ENCODE measurements at regions not wholly inside any gene's neighbourhood (a gene's known extent, or its start where the extent isn't known, plus 50 kb on each side); places are given as distances from the start of the nearest gene placed in this dataset.

DNA sequence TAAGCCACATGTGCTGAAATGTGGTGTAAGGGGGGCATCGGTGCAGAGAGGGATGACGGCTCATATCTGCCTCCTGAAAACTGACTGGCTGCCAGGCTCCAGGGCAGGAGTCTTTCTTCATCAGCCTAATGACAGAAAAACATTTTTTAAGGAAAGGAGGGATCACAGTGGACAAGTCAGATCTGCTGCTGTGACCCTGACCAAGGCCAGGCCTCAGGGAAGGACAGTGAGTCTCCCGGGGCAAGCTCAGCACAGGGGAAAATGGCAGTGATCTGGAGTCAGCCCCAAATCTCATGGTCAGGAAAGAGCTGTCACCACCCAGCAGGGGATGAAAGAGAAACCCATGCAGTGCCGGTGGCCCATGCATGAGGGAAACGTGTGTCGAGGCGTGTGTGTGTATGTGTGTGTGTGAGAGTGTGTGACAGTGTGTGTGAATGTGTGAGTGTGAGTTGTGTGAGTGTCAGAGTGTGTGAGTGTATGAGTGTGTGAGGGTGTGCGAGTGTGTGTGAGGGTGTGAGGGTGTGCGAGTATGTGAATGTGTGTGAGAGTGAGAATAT is 134.5 kb downstream of the INHBB start (continued):
- TF ChIP-seq, protein P1, sequence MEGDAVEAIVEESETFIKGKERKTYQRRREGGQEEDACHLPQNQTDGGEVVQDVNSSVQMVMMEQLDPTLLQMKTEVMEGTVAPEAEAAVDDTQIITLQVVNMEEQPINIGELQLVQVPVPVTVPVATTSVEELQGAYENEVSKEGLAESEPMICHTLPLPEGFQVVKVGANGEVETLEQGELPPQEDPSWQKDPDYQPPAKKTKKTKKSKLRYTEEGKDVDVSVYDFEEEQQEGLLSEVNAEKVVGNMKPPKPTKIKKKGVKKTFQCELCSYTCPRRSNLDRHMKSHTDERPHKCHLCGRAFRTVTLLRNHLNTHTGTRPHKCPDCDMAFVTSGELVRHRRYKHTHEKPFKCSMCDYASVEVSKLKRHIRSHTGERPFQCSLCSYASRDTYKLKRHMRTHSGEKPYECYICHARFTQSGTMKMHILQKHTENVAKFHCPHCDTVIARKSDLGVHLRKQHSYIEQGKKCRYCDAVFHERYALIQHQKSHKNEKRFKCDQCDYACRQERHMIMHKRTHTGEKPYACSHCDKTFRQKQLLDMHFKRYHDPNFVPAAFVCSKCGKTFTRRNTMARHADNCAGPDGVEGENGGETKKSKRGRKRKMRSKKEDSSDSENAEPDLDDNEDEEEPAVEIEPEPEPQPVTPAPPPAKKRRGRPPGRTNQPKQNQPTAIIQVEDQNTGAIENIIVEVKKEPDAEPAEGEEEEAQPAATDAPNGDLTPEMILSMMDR (conservative IDR thresholded peaks at IDR 0.05; ENCODE audit: low read depth in 2 of 2), result no peak
- TF ChIP-seq, protein P2, sequence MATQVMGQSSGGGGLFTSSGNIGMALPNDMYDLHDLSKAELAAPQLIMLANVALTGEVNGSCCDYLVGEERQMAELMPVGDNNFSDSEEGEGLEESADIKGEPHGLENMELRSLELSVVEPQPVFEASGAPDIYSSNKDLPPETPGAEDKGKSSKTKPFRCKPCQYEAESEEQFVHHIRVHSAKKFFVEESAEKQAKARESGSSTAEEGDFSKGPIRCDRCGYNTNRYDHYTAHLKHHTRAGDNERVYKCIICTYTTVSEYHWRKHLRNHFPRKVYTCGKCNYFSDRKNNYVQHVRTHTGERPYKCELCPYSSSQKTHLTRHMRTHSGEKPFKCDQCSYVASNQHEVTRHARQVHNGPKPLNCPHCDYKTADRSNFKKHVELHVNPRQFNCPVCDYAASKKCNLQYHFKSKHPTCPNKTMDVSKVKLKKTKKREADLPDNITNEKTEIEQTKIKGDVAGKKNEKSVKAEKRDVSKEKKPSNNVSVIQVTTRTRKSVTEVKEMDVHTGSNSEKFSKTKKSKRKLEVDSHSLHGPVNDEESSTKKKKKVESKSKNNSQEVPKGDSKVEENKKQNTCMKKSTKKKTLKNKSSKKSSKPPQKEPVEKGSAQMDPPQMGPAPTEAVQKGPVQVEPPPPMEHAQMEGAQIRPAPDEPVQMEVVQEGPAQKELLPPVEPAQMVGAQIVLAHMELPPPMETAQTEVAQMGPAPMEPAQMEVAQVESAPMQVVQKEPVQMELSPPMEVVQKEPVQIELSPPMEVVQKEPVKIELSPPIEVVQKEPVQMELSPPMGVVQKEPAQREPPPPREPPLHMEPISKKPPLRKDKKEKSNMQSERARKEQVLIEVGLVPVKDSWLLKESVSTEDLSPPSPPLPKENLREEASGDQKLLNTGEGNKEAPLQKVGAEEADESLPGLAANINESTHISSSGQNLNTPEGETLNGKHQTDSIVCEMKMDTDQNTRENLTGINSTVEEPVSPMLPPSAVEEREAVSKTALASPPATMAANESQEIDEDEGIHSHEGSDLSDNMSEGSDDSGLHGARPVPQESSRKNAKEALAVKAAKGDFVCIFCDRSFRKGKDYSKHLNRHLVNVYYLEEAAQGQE (IDR thresholded peaks at IDR 0.05; ENCODE audit: unreplicated experiment), result no peak
- TF ChIP-seq ZNF114 (CRISPR knock-in tag; IDR thresholded peaks at IDR 0.05) (no peak), EZH2phosphoT487 (IDR thresholded peaks at IDR 0.05; ENCODE audit: unreplicated experiment) (no peak), STAT1 (IDR thresholded peaks at IDR 0.05; ENCODE audit: unreplicated experiment) (no peak), POLR2AphosphoS5 (IDR thresholded peaks at IDR 0.05; ENCODE audit: low read depth) (no peak)

DNA sequence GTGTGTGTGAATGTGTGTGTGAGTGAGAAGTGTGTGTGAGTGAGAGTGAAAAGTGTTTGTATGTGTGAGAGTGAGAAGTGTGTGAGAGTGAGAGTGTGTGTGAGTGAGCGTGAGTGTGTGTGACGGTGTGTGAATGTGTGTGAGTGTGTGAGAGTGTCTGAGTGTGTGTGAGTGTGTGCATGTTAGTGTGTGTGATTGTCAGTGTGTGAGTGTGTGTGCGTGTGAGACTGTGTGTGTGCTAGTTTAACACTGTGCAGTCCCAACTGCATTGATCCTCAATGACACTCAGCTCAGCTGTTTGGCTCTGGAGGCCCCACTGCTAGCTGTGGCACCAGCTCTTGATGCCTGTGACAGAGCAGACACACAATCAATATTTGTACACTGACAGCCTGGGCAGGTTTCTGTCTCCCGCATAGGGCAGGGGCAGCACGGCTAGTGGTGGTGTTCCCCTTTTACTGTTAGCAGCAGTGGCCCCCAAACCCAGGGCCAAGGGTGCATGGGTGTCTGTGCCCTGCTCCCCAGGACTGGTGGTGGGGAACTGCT is 135.0 kb downstream of the INHBB start:
- Histone ChIP-seq H3K4me3 (no peak overlapping the region), H3K9me2 (ENCODE audit: insufficient read depth) (no peaks in the 10 kb centered on the region), H3K79me2 (replicated peaks; ENCODE audit: insufficient read depth) (no peaks in the 10 kb centered on the region), H3K4me2 (no peak overlapping the region), H3K4me1 (ENCODE audit: insufficient read depth) (no peaks in the 10 kb centered on the region), H3F3A (replicated peaks; ENCODE audit: low read depth) (no peaks in the 10 kb centered on the region), H3K27ac (ENCODE audit: low read depth) (no peak overlapping the region), H2AFZ (no peak overlapping the region), H3K27me3 (ENCODE audit: insufficient read depth) (no peaks in the 10 kb centered on the region), H4K20me1 (replicated peaks; ENCODE audit: insufficient read depth) (no peaks in the 10 kb centered on the region), H3K36me3 (ENCODE audit: insufficient read depth) (no peaks in the 10 kb centered on the region)
- no peaks in the 10 kb centered on the region; the same call in 2 of the 3 replicates for H3K4me1 Mint-ChIP-seq
- ATAC-seq (no peak), DNase-seq (ENCODE audit: low spot score) (no peak)
- H3K4me3 Mint-ChIP-seq, result no peak overlapping the region
- H3K9me3 Mint-ChIP-seq, result no peaks in the 10 kb centered on the region
- H3K27me3 Mint-ChIP-seq (ENCODE audit: insufficient read depth, low read depth, poor library complexity), result peaks cover 18% of the 10 kb centered on the region
- H3K36me3 Mint-ChIP-seq (ENCODE audit: low read depth), result no peaks in the 10 kb centered on the region; the same call in 2 of the 3 replicates
- no peak overlapping the region for H3K27ac Mint-ChIP-seq
- no peak for TF ChIP-seq CREB1 (CRISPR knock-in tag; IDR thresholded peaks at IDR 0.05; ENCODE audit: low read depth)
- TF ChIP-seq, protein P3, sequence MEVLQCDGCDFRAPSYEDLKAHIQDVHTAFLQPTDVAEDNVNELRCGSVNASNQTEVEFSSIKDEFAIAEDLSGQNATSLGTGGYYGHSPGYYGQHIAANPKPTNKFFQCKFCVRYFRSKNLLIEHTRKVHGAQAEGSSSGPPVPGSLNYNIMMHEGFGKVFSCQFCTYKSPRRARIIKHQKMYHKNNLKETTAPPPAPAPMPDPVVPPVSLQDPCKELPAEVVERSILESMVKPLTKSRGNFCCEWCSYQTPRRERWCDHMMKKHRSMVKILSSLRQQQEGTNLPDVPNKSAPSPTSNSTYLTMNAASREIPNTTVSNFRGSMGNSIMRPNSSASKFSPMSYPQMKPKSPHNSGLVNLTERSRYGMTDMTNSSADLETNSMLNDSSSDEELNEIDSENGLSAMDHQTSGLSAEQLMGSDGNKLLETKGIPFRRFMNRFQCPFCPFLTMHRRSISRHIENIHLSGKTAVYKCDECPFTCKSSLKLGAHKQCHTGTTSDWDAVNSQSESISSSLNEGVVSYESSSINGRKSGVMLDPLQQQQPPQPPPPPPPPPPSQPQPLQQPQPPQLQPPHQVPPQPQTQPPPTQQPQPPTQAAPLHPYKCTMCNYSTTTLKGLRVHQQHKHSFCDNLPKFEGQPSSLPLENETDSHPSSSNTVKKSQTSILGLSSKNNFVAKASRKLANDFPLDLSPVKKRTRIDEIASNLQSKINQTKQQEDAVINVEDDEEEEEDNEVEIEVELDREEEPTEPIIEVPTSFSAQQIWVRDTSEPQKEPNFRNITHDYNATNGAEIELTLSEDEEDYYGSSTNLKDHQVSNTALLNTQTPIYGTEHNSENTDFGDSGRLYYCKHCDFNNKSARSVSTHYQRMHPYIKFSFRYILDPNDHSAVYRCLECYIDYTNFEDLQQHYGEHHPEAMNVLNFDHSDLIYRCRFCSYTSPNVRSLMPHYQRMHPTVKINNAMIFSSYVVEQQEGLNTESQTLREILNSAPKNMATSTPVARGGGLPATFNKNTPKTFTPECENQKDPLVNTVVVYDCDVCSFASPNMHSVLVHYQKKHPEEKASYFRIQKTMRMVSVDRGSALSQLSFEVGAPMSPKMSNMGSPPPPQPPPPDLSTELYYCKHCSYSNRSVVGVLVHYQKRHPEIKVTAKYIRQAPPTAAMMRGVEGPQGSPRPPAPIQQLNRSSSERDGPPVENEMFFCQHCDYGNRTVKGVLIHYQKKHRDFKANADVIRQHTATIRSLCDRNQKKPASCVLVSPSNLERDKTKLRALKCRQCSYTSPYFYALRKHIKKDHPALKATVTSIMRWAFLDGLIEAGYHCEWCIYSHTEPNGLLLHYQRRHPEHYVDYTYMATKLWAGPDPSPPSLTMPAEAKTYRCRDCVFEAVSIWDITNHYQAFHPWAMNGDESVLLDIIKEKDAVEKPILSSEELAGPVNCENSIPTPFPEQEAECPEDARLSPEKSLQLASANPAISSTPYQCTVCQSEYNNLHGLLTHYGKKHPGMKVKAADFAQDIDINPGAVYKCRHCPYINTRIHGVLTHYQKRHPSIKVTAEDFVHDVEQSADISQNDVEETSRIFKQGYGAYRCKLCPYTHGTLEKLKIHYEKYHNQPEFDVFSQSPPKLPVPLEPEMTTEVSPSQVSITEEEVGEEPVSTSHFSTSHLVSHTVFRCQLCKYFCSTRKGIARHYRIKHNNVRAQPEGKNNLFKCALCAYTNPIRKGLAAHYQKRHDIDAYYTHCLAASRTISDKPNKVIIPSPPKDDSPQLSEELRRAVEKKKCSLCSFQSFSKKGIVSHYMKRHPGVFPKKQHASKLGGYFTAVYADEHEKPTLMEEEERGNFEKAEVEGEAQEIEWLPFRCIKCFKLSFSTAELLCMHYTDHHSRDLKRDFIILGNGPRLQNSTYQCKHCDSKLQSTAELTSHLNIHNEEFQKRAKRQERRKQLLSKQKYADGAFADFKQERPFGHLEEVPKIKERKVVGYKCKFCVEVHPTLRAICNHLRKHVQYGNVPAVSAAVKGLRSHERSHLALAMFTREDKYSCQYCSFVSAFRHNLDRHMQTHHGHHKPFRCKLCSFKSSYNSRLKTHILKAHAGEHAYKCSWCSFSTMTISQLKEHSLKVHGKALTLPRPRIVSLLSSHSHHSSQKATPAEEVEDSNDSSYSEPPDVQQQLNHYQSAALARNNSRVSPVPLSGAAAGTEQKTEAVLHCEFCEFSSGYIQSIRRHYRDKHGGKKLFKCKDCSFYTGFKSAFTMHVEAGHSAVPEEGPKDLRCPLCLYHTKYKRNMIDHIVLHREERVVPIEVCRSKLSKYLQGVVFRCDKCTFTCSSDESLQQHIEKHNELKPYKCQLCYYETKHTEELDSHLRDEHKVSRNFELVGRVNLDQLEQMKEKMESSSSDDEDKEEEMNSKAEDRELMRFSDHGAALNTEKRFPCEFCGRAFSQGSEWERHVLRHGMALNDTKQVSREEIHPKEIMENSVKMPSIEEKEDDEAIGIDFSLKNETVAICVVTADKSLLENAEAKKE (CRISPR knock-in tag; IDR thresholded peaks at IDR 0.05), result no peak
- no peak for TF ChIP-seq JUNB (IDR thresholded peaks at IDR 0.05; ENCODE audit: unreplicated experiment)
- TF ChIP-seq, protein P4, sequence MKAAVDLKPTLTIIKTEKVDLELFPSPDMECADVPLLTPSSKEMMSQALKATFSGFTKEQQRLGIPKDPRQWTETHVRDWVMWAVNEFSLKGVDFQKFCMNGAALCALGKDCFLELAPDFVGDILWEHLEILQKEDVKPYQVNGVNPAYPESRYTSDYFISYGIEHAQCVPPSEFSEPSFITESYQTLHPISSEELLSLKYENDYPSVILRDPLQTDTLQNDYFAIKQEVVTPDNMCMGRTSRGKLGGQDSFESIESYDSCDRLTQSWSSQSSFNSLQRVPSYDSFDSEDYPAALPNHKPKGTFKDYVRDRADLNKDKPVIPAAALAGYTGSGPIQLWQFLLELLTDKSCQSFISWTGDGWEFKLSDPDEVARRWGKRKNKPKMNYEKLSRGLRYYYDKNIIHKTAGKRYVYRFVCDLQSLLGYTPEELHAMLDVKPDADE (IDR thresholded peaks at IDR 0.05), result no peak
- TF ChIP-seq EZH2 (IDR thresholded peaks at IDR 0.05; ENCODE audit: low read depth, unreplicated experiment), result no peak
- TF ChIP-seq NANOG (IDR thresholded peaks at IDR 0.05; ENCODE audit: borderline replicate concordance), result no peak
- TF ChIP-seq POLR2AphosphoS5 (IDR thresholded peaks at IDR 0.05; ENCODE audit: low read depth), result no peak
